Parathyroid adenoma (tissue), 2 donors: ENCODE measurements at regions not wholly inside any gene's neighbourhood (a gene's known extent, or its start where the extent isn't known, plus 50 kb on each side); places are given as distances from the start of the nearest gene placed in this dataset.

ENCODE experiments used
- H2AFZ ChIP-seq: fragments of 300-600 bp; sonication (generic); one replicate; pipeline ENCODE4 v1.7.0; 2017; ENCODE audit warnings: antibody characterized with exemption, mild to moderate bottlenecking
- H3K27ac ChIP-seq: fragments of 300-600 bp; sonication (generic); one replicate; pipeline ENCODE4 v1.7.0; 2017
- H3K27me3 ChIP-seq: fragments of 300-600 bp; sonication (generic); one replicate; pipeline ENCODE4 v1.7.0; 2017; ENCODE audit warnings: low read length; ENCODE audit not compliant: control insufficient read depth, insufficient read depth
- H3K36me3 ChIP-seq: fragments of 300-600 bp; sonication (generic); one replicate; pipeline ENCODE4 v1.7.0; 2017; ENCODE audit warnings: low read length; ENCODE audit not compliant: control insufficient read depth, insufficient read depth
- H3K4me1 ChIP-seq: fragments of 300-600 bp; sonication (generic); one replicate; pipeline ENCODE4 v1.7.0; 2017; ENCODE audit warnings: control low read depth
- H3K4me2 ChIP-seq: fragments of 300-600 bp; sonication (generic); one replicate; pipeline ENCODE4 v1.7.0; 2017; ENCODE audit warnings: low read length
- H3K4me3 ChIP-seq: fragments of 300-600 bp; sonication (generic); one replicate; pipeline ENCODE4 v1.7.0; 2017; ENCODE audit warnings: low read depth, low read length
- H3K79me2 ChIP-seq: fragments of 300-600 bp; sonication (generic); one replicate; pipeline ENCODE4 v1.7.0; 2017; ENCODE audit warnings: control low read depth
- H3K9ac ChIP-seq: fragments of 300-600 bp; sonication (generic); one replicate; pipeline ENCODE4 v1.7.0; 2017; ENCODE audit warnings: mild to moderate bottlenecking
- H3K9me3 ChIP-seq: fragments of 300-600 bp; sonication (generic); one replicate; pipeline ENCODE4 v1.7.0; 2017; ENCODE audit warnings: low read length; ENCODE audit not compliant: control insufficient read depth
- CTCF ChIP-seq: fragments of 300-600 bp; sonication (generic); IDR thresholded peaks from one replicate; pipeline ENCODE4 v1.7.0; 2017; ENCODE audit warnings: antibody characterized with exemption, mild to moderate bottlenecking
- donor health status: primary hyperparathyroidism.

- H3K4me2 ChIP-seq, result no peak overlapping the region
- no peaks in the 10 kb centered on the region for H3K79me2 ChIP-seq
- no peak overlapping the region for H2AFZ ChIP-seq
- TF ChIP-seq CTCF, result no peak
- H3K4me1 ChIP-seq, result no peaks in the 10 kb centered on the region
- no peaks in the 10 kb centered on the region for H3K27me3 ChIP-seq
- H3K9me3 ChIP-seq, result no peaks in the 10 kb centered on the region
- no peak overlapping the region for H3K9ac ChIP-seq
- no peak overlapping the region for H3K4me3 ChIP-seq
- no peaks in the 10 kb centered on the region for H3K36me3 ChIP-seq
- H3K27ac ChIP-seq, result no peak overlapping the region
Measured at GRCh38 chr18:38042211-38042890, 476.8 kb upstream of the CELF4 start.

GRCh38 chr18:38038242-38038641 lies 472.6 kb upstream of the CELF4 start:
- H3K9ac ChIP-seq, result no peak overlapping the region
- no peaks in the 10 kb centered on the region for H3K9me3 ChIP-seq
- no peak overlapping the region for H2AFZ ChIP-seq
- no peak overlapping the region for H3K27ac ChIP-seq
- no peak overlapping the region for H3K4me3 ChIP-seq
- no peaks in the 10 kb centered on the region for H3K79me2 ChIP-seq
- no peak for TF ChIP-seq CTCF
- H3K4me1 ChIP-seq, result no peaks in the 10 kb centered on the region
- H3K4me2 ChIP-seq, result no peak overlapping the region
- H3K27me3 ChIP-seq, result no peaks in the 10 kb centered on the region
- H3K36me3 ChIP-seq, result no peaks in the 10 kb centered on the region

- no peak for TF ChIP-seq CTCF
- Histone ChIP-seq H3K9me3 (no peaks in the 10 kb centered on the region), H3K36me3 (no peaks in the 10 kb centered on the region), H3K79me2 (no peaks in the 10 kb centered on the region), H3K4me1 (no peaks in the 10 kb centered on the region), H3K4me2 (no peak overlapping the region), H3K27ac (no peak overlapping the region), H2AFZ (no peak overlapping the region), H3K9ac (no peak overlapping the region), H3K27me3 (no peaks in the 10 kb centered on the region), H3K4me3 (no peak overlapping the region)
Measured at GRCh38 chr18:38035193-38035592, 469.6 kb upstream of the CELF4 start.

- no peaks in the 10 kb centered on the region for H3K79me2 ChIP-seq
- H3K4me3 ChIP-seq, result no peak overlapping the region
- H3K4me1 ChIP-seq, result no peaks in the 10 kb centered on the region
- no peaks in the 10 kb centered on the region for H3K36me3 ChIP-seq
- H3K9me3 ChIP-seq, result no peaks in the 10 kb centered on the region
- H2AFZ ChIP-seq, result no peak overlapping the region
- no peak overlapping the region for H3K4me2 ChIP-seq
- TF ChIP-seq CTCF, result no peak
- no peak overlapping the region for H3K9ac ChIP-seq
- H3K27ac ChIP-seq, result no peak overlapping the region
- no peaks in the 10 kb centered on the region for H3K27me3 ChIP-seq
Measured at GRCh38 chr18:38033282-38033681, 467.7 kb upstream of the CELF4 start.

GRCh38 chr18:38032516-38032915 lies 466.9 kb upstream of the CELF4 start:
- Histone ChIP-seq H3K27me3 (no peaks in the 10 kb centered on the region), H3K27ac (no peak overlapping the region), H3K9ac (no peak overlapping the region), H2AFZ (no peak overlapping the region), H3K79me2 (no peaks in the 10 kb centered on the region), H3K4me3 (no peak overlapping the region), H3K36me3 (no peaks in the 10 kb centered on the region), H3K4me2 (no peak overlapping the region), H3K4me1 (no peaks in the 10 kb centered on the region), H3K9me3 (no peaks in the 10 kb centered on the region)
- TF ChIP-seq CTCF, result no peak
